Dermis blood vessel endothelial cell (primary cell): ENCODE measurements at regions not wholly inside any gene's neighbourhood (a gene's known extent, or its start where the extent isn't known, plus 50 kb on each side); places are given as distances from the start of the nearest gene placed in this dataset.
"Not testable (repeated sequence)": the region's sequence is repeated elsewhere in the genome, so short reads cannot be mapped to it uniquely, and the experiment has no call there.

Experiments
- DNase-seq: peaks from one replicate; pipeline ENCODE4 v3.0.0; 2010

DNA sequence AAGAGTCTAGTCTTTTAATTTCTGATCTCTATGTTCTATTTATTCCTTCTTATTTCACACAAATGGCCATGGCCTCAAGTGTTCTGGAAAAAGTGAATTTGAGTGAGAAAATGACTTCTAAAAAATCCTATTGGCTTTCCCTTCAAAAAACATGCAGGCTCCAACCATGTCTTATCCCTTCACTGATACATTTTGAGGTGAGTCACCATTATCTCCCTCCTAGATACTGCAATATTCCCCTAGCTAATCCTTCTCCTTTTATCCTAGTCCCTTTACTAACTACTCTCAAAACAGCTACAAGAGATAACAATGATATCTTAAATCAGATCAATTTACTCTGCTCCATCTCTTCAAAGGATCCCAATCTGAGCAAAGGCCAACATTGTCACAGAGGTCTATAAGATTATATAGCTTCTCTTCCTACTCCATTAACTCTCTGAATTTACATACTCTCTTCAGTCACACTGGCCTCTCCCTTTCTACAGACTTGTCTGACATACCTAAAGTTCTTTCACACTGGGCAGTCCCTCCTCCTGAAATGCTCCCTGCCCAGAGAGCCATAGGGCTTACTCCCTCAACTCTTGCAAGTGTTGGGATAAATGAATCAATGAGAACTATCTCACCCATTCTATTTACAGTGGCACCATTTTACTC, 129.2 kb downstream of the TENT5A start:
- DNase-seq = no peak

DNA sequence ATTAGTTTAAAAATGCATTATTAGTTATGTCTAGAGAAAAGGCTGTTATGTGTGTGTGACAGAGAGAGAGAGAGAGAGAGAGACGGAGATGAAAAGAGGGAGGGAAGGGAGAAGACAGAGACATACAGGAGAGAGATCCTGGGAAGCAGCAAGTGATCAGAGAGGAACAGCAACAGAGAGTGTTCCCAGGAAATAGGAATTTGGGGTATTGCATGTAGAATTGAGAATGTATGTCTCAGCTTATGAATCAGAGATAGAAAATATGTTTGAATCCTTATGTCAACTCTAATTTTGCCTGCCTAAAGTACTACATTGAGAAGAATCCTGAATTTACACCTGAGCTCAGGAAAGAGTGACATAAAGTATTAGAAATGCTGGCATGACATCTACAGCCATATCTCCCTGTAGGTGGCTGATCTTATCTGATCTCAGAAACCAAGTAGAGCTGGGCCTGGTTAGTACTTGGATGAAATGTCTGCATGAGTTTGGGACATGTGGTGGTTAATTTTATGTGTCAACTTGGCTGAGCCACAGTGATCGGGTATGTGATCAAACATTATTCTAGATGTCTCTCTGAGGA, 130.6 kb downstream of the TENT5A start:
- DNase-seq = no peak

DNA sequence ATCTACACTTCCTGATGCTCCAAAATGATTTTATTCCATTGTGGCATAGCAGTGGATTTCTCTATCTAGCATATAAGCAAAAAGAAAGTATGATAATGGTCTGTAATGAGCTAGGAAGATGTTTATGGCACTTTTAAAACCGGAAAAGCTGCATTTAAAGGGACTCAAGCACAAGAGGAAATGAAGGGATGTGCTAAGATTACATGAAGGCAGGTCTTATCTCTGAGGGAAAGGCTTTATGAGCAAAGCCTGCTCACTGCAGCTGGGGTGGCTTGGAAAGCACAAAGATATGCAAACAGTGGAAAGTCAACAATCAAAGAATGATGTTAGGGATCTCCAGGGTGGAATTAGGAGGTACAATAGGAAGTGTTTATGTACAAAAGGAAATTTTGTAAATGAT, 138.2 kb downstream of the TENT5A start:
- peak; percentile 5 for DNase-seq

DNA sequence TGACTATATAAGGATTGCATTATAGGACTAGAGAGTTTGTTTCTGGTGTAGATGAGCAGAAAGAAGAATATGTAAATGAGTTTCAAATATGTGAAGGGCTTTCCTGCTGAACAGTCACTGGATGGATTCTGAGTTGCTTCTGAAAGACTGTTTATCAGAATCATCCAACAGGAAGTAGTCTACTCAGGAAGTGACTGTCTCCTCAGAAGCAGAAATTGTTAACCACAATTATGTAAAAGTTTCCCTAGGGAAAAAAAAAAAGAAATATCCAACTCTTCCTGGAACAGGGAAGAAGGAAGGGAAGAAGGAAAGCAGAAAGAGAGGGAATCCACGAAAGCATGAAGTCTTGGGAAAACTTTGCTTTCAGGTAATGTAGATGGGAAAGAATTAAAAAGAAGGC, 138.9 kb downstream of the TENT5A start:
- DNase-seq = peak; percentile 21

DNA sequence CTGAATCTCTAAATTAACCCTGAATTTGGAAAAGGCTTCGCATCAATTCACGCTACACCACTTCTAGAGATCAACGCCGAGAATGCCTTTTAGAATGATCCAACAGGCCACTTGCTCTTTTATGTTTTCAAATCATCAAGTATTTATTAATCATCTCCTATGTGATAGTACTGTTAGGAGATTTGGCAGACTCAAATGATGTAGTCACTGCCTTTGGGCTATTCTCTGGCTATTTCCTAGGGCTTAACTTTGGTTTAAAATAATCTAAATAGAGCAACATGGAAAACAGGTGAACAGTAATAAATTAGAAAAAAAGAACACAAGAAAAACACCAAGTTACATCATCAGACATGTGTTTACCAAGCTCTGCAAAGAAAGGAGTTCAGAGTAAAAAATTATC, 140.3 kb downstream of the TENT5A start:
- no peak for DNase-seq

DNA sequence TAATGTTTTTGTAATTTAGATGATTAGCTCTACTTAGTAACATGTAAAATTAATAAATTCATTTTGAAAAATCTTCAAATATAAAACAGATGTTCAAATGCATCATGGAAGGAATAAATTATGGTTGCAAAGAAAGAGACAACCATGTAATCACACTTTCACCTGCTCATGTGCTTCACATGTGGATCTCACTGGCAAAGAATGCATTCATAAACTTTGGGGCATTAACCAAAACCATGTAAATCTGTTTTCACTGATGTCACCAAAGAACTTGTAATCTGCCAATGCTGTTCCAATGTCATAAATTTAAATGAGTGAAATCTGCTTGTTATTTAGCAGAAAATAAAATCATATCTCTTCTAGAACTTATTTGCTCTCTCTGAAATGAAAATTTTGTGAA, 142.7 kb downstream of the TENT5A start:
- DNase-seq = no peak

DNA sequence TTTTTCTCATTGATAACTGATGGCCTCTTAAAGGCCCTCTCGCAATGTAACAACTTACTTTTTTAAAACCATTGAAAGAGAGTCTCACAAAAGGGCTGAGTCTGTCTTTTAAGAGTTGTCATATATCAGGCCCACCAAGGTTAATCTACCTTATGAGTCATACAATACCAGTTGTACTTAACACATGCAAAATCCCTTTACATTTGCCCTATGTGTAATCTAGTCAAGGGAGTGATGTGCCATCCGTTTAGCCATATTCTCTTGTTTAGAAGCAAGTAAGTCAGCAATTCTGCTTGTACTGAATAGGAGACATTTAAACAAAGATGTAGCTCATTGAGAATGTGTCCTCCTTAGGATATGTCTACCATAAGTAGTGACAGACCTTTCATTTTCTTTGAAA, 143.7 kb downstream of the TENT5A start:
- DNase-seq = no peak

DNA sequence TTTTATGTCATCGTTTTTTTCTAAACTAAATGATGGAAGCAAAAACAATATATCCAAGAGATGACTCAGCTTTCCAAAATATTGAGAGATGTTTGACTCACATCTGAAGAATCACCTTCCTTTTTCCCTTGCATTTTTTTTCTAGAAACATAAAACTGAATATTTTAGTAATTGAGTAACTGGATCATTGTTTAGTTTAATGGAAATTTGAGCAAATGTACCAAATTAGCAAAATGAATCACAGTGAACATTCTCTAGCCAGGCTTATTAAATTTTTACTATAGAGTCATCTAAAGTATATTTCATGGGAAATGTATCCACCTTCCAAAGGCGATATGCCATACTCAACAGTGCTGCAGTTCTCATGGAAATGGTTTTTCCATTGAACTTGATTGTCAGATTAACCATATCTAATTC, 145.5 kb downstream of the TENT5A start:
- peak; percentile 7 for DNase-seq

DNA sequence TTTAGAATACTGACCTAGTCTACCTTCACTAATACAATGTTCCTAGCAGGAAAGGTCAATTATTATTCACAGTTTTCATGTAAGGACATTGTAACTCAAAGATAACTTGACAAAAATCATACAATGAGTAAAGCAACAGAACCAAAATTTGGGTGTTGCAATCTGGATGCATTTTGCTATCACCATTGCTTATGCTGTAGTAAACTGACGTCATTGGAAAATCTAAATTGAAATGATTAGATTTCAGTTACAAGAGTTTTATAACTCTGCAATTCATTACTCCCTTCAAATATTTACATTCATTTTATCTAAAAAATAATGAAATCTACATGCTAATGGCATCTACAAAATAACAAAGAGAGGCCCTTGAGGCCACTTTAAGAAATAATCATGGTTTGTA, 147.0 kb downstream of the TENT5A start:
- no peak for DNase-seq

DNA sequence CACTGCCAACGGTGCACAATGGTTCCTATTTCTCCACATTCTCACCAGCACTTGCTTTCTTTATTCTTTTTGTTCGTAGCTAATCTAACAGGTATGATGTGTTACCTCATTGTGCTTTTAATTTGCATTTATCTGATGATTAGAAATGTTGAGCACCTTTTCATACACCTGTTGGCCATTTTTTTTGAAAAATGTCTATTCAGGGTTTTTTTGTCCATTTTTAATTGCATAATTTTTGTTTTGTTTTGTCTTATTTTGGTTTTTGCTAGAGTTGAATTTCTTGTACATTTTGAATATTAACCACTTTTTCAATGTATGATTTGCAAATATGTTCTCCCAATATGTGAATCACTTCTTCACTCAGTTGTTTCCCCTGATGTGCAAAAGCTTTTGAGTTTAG, 150.6 kb downstream of the TENT5A start:
- DNase-seq = no peak

DNA sequence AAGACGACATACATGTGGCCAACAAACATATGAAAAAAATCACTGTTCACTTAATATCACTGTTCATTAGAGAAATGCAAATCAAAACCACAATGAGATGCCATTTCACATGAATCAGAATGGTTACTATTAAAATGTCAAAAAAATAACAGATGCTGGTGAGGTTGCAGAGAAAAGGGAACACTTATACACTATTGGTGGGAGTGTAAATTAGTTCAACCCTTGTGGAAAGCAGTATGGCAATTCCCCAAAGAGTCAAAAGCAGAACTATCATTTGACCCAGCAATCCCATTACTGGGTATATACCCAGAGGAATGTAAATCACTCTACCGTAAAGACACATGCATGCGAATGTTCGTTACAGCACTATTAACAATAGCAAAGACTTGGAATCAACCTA, 152.0 kb downstream of the TENT5A start:
- not testable (repeated sequence) for DNase-seq

DNA sequence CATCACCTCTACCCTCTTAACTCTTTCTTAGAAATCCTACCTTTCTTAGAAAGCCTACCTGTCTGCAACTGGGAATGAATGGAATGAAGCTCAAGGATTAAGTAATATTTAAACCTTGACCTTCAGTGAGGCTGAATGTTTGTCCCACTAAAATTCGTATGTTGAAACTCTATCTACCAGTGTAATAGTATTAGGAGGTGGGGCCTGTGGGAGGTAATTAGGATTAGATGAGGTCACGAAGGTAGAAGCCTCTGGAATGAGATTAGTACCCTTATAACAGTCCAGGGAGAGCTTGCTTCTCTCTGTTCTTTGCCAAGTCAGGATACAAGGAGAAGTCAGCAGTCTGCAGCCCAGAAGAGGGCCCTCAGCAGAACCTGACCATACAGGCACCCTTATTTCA, 158.0 kb downstream of the TENT5A start:
- no peak for DNase-seq

DNA sequence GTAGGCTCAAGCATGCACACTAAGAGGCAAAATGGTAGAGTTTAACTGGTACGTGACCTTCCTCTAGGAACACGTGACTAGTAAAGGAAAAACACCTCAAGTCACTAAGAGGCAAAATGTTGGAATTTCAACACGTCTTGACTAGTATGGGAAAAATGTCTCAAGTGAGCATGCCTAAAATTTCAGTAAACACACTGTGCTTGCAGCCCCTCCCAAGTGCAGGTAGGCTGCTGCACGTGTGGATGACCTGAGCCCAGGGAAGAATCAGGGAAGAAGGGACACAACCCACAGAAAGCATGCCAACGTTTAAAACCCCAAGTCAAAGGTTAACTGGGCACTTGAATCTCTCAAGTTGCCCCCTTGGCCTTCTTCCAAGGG, 162.2 kb downstream of the TENT5A start:
- DNase-seq = no peak

DNA sequence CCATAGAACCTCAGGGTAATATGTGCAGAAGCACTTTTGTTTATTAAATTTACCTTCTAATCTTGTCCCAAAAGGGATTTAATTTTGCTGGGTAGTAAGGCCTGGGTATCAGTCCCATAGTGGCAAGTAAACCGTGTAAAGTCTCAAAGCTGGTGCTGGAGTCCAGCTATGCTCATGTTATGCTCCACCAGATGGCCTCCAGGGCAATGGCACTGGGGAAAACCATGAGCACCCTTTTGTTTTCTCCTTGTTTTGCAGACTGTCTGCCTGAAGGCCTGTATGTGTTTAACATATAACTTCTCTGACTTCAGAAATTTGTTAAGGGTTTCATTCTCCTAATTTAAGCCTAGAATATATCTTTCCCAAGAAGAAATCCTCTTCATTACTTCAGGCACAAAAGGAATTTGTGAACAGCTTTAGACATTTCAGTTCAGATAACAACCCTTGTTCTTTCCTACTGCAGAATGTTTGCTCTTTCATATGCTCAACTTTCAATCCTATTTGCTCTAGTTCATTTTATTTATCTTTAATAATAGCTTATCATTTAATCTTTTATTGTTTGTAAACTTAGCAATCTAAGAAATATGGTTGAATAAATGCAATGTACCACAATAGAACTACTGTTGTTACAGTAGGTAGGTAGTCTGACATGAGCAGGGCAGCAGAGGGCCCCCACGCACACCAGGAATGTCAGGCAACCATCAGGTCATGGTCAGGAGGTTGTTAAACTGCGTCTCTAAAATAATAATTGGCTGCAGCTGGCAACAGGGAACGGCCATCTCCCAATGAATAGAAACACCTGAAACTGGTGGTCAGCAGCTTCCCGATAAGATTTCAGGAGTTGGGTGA, 162.8 kb downstream of the TENT5A start:
- no peak for DNase-seq

DNA sequence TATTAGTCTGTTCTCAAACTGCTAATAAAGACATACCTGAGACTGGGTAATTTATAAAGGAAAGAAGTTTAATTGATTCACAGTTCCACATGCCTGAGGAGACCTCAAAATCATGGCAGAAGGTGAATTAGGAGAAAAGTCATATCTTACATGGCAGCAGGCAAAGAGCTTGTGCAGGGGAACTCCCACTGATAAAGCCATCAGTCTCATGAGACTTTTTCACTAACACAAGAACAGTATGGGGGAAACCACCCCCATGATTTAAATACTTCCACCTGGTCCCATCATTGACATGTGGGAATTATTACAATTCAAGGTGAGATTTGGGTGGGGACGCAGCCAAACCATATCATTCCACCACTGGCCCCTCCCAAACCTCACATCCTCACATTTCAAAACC, 166.8 kb downstream of the TENT5A start:
- DNase-seq = not testable (repeated sequence)

DNA sequence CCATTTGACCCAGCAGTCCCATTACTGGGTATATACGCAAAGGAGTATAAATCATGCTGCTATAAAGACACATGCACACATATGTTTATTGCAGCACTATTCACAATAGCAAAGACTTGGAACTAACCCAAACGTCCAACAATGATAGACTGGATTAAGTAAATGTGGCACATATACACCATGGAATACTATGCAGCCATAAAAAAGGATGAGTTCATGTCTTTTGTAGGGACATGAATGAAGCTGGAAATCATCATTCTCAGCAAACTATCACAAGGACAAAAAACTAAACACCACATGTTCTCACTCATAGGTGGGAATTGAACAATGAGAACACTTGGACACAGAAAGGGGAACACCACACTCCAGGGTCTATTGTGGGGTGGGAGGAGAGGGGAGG, 168.3 kb downstream of the TENT5A start:
- not testable (repeated sequence) for DNase-seq

DNA sequence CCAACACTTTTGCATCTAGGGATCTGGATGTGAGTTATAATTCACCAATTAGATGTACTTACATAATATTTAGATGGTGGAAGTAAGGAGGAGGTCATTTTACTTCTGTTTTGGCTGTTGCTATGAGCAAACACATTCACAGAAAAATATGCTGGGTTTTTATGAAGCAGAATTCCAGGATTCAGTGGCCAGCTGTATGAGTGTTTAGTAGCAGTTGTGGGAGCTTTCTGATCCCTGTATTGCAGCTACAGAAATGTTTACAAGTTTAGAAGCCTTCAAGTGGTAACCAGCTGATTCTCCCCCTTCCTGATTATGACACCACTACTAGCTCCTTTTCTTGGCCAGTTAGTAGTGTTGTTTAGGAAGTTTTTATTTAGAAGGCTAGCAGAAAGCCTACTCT, 177.0 kb downstream of the TENT5A start:
- no peak for DNase-seq

DNA sequence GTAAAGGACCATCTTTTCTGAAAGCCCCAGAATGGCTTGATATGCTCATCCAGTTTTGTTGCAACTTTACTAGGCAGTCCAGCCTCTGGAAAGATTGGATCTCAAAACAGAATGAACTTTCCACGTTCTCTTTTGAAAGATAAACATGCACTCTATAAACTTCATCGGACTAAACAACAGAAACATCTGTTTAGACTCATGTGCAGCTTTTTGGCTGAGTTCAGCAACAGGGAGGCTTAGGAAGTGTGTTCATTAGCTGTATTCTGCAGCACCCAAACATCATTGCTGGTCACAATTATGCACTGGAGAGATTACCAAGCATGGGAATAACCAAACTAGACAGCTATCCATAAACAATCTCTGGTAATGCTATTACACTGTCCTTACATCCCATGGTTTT, 180.5 kb downstream of the TENT5A start:
- no peak for DNase-seq

DNA sequence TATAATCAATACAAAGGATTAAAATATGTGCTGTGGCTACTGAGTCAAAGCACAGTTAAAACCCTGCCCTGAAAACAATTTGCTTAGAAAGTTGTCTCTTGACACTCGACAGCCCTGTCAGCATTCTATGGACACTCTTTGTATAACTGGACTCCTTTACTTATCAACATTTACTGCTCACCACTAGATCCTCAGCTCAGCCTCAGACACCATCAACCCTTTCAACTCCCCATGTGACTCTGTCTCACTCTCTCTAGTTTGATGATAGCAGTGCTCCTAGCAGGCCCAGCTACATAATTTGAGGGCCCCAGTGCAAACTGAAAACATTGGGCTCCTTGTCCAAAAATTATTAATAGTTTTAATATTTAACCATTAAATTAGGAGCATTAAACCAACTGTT, 181.8 kb downstream of the TENT5A start:
- DNase-seq = no peak

DNA sequence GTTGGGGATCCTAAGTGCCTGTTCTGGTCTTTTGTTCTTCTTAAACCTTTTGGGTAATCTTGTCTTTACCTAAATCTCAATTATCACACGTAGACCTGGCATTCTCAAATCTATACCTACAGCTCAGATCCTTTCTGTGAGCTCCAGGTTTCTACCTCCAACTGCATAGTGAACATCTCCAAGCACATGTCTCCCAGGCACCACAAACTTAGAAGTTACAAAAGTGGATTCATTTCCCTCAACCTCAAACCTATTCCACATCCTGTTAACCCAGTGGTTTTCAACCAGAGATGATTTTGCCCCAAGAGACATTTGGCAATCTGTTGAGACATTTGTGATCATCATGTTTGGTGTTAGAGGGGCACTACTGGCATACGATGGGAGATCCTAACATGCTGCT, 183.5 kb downstream of the TENT5A start:
- DNase-seq = no peak

DNA sequence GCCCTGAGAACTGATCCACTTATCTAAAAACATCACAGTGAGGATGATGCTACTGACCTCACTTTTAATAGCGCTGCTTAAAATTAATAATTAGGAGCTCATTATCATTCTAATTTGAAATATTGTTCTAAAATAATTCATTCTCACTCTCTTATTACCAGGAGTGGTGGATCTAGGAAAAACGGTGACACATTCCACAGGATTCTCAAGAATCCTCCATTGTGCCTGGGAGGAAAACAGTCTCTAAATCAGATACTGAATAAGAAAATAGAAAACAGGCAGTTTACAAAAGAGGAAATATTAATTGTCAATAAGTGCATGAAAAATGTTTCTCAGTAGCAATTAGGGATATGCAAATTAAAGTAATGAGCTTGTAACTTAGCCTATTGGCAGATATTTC, 187.4 kb downstream of the TENT5A start:
- no peak for DNase-seq

DNA sequence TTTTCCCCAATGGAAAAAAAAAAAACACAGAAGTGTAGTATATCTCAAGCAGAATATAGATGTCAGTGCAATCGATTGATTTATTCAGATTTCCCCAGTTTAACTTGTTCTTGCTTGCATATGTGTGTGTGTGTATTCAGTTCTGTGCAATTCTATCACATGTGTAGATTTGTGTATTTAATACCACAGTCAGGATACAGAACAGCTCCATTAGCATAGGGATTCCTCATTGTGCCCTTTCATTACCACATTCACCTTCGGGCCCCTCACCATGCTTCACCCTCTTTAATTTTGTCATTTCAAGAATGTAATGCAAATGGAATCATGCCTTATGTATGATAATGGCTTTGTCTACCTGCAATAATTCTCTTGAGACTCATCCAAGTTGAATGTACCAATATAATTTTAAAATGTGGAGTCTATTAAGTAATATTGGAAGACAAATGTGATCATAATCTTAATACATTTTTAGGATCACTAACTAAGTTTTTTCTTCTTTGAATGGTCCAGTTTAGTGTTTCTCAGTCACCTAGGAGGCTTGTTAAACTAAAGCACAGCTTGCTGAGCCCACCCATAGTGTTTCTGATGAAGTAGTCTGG, 187.9 kb downstream of the TENT5A start:
- no peak for DNase-seq

DNA sequence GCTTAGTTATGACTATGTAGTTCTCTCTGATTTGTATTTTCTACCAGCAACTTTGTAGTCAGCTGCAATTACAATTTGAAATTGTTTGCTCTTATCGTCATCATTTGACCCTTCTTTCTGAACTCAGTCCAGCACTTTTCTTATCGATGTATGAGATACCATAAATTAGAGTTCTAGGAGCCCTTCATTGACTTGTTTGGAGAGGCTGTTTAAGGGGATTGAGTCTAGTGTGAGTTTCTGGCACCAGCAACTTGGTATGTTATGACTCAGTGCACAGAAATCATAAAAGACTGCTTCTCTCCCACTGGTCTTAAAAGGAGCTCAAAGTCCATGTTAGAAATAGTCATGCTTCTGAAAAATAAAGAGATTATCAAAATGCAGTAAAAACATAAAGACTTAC, 190.3 kb downstream of the TENT5A start:
- DNase-seq = no peak

DNA sequence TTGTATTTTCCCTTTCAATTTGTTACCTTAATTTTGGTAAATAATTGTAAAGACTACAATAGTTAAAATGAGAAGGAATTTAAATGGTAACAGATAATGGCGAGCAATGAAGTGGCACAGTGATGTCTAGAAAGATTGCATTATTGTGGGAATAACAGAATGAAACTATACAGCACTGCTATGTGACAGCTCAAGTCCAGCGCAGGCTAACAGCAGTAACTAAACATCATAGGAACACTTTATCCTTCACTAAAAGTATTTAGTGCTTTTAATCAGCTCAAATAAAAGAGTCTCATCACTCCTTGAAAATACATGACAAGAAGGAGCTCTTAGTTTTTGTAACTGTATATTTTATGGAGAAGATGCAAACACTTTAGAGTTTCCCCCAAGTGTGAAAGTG, 190.8 kb downstream of the TENT5A start:
- no peak for DNase-seq
